ENCODE measurements at regions not wholly inside any gene's neighbourhood (a gene's known extent, or its start where the extent isn't known, plus 50 kb on each side); places are given as distances from the start of the nearest gene placed in this dataset.

DNA sequence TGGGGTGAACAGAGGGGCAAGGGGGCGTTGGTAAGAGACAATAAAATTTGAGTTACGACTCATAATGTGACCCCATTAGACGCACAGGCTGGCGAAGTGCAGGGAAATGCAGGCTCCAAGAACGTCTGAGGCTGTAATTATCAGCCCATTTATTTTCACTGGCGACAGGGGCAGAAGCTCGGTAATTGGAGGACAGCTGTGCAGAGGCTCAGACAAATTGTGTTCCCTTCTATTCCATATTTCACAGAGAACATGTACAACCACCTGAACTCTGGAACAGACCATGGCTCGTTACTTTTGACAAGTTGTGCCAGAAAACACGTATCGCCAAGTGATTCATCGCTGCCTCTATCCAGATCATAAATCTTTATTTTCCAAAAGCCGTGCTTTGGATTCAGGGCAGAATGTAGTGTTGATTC, 137.3 kb upstream of the FRMD4A start:
- Histone ChIP-seq H3K4me1 (ENCODE audit: low read depth) (no peaks in the 10 kb centered on the region), H3K9me3 (no peaks in the 10 kb centered on the region), H3K36me3 (ENCODE audit: low read depth) (no peaks in the 10 kb centered on the region), H3K4me3 (no peak overlapping the region)
- TF ChIP-seq, protein P1, sequence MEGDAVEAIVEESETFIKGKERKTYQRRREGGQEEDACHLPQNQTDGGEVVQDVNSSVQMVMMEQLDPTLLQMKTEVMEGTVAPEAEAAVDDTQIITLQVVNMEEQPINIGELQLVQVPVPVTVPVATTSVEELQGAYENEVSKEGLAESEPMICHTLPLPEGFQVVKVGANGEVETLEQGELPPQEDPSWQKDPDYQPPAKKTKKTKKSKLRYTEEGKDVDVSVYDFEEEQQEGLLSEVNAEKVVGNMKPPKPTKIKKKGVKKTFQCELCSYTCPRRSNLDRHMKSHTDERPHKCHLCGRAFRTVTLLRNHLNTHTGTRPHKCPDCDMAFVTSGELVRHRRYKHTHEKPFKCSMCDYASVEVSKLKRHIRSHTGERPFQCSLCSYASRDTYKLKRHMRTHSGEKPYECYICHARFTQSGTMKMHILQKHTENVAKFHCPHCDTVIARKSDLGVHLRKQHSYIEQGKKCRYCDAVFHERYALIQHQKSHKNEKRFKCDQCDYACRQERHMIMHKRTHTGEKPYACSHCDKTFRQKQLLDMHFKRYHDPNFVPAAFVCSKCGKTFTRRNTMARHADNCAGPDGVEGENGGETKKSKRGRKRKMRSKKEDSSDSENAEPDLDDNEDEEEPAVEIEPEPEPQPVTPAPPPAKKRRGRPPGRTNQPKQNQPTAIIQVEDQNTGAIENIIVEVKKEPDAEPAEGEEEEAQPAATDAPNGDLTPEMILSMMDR (IDR thresholded peaks at IDR 0.05): no peak
- intact Hi-C loops (cut with DNase I, micrococcal nuclease): no loop called here
- no peak for ATAC-seq
- DNase-seq: no peak

DNA sequence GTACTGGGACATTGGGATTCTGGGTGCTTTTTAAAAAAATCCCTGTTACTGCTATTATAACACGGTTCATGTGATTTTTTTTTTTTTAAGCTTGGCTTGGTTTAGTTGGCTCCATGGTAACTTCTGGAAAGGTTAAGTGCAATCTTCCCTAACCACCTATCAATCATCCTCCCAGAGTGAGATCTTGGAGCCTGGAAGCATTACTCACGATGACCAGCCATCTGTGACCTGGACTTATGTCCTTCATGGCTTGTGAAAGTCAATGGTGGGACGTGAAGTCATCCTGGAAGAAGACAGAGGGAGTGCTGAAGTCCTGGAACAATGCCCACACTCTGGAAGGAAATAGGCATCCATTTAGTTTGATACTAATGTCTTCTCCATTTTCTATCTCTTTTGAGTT, 135.5 kb upstream of the FRMD4A start:
- no peak for ATAC-seq
- TF ChIP-seq, protein P1 (IDR thresholded peaks at IDR 0.05): no peak

DNA sequence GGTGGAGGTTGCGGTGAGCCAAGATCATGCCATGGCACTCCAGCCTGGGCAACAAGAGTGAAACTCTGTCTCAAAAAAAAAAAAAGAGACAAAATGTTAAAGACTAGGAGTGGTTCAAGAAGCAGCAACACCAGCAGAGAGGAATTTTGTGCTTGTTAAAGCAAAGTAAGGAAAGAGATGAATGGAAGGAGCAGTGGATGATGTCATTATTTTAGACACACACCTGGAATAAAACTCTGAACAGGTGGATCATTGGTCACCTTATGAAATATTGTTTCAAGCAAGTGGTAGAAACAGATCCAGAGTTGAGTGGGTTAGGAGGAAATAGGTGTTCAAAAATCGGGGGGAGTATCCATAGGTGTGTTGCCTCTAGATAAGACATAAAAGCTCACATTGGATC, 129.7 kb upstream of the FRMD4A start:
- TF ChIP-seq, protein P1 (IDR thresholded peaks at IDR 0.05): no peak
- no peaks in the 10 kb centered on the region for H3K4me1 ChIP-seq (ENCODE audit: low read depth)
- DNase-seq: no peak
- no peaks in the 10 kb centered on the region for H3K36me3 ChIP-seq (ENCODE audit: low read depth)
- intact Hi-C loops (cut with DNase I, micrococcal nuclease): no loop called here
- H3K4me3 ChIP-seq: no peak overlapping the region
- no peak for ATAC-seq
- H3K9me3 ChIP-seq: no peaks in the 10 kb centered on the region

More for the DNA sequence above, 135.5 kb upstream of the FRMD4A start:
- Histone ChIP-seq H3K4me3 (no peak overlapping the region), H3K36me3 (ENCODE audit: low read depth) (no peaks in the 10 kb centered on the region), H3K9me3 (no peaks in the 10 kb centered on the region), H3K4me1 (ENCODE audit: low read depth) (no peaks in the 10 kb centered on the region)
- no peak for DNase-seq
- intact Hi-C loops (cut with DNase I, micrococcal nuclease): no loop called here

DNA sequence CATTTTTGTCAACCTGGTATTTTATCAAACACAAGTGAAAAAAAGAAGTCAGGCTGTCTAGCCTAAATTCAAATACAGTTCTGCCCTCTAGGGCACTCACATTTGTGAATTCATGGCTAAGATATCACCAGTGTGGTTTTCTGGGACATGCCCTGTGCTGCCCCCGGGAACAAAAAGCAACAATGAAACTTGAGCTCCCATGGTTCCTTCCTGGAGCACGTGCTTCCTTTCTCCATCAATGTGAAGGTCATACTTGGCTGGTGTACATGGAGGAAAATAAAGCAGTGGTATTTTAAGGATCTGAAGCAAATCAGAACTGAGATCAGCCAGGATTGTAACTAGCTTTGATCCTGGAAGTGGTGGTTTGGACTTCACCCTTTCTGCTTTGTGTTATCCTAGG, 128.9 kb upstream of the FRMD4A start:
- ATAC-seq (no peak), DNase-seq (no peak)
- H3K4me3 ChIP-seq: no peak overlapping the region
- H3K36me3 ChIP-seq (ENCODE audit: low read depth): no peaks in the 10 kb centered on the region
- intact Hi-C loops (cut with DNase I, micrococcal nuclease): no loop called here
- no peaks in the 10 kb centered on the region for H3K9me3 ChIP-seq
- no peaks in the 10 kb centered on the region for H3K4me1 ChIP-seq (ENCODE audit: low read depth)
- TF ChIP-seq, protein P1 (IDR thresholded peaks at IDR 0.05): no peak

DNA sequence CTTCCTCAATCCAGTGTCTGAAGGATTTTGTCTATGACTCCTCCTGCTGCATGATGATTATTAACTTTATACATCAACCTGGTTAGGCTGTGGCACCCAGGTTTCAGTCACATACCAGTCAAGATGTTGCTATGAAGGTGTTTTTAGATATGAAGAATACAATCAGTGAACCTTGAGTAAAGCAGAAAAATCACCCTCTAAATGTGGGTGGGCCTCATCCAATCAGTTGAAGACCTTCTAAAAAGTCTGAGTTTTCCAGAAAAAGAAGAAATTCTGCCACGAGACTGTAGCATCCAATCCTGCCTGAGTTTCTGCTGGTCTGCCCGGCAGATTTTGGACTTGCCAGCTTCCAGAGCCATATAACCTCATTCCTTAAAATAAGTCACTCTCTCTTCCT, 126.1 kb upstream of the FRMD4A start:
- intact Hi-C loops (cut with DNase I, micrococcal nuclease): no loop called here
- Histone ChIP-seq H3K9me3 (no peaks in the 10 kb centered on the region), H3K36me3 (ENCODE audit: low read depth) (no peaks in the 10 kb centered on the region), H3K4me1 (ENCODE audit: low read depth) (no peaks in the 10 kb centered on the region), H3K4me3 (no peak overlapping the region)
- ATAC-seq (no peak), DNase-seq (no peak)
- TF ChIP-seq, protein P1 (IDR thresholded peaks at IDR 0.05): no peak

DNA sequence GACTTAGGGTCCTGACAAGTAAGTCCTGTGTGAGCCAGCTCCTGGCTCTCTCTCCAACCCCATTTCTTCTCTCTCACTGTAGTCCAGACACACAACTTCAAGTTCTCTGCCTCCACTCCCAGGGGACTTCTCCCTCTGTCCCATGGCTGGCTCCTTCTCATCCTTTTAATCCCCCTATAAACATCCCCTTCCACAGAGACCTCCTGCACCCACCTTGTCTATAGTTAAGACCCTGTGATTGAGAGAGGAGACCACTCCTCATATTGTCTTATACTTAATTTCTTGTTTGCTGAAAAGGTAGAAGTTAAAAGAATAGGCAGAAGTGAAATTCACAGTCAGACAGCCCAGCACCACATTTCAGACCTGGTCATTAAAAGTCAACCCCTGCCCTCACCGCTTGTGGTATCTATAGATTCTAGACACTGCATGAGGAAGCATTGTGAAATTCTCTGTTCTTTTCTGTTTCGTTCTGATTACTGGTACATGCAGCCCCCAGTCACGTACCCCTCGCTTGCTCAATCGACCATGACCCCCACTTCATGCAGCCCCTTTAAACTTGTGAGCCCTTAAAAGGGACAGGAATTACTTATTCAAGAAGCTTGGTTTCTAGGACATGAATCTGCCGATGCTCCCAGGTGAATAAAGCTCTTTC, 125.6 kb upstream of the FRMD4A start:
- TF ChIP-seq, protein P1 (IDR thresholded peaks at IDR 0.05): no peak

More for the DNA sequence above, 125.6 kb upstream of the FRMD4A start:
- Histone ChIP-seq H3K4me3 (no peak overlapping the region), H3K36me3 (ENCODE audit: low read depth) (no peaks in the 10 kb centered on the region), H3K9me3 (no peaks in the 10 kb centered on the region), H3K4me1 (ENCODE audit: low read depth) (no peaks in the 10 kb centered on the region)
- DNase-seq (no peak), ATAC-seq (no peak)
- intact Hi-C loops (cut with DNase I, micrococcal nuclease): no loop called here
